Kidney (tissue), 13 donors: ENCODE measurements at regions not wholly inside any gene's neighbourhood (a gene's known extent, or its start where the extent isn't known, plus 50 kb on each side); places are given as distances from the start of the nearest gene placed in this dataset.
"Not testable (repeated sequence)": the region's sequence is repeated elsewhere in the genome, so short reads cannot be mapped to it uniquely, and the experiment has no call there.

ENCODE experiments used
- DNase-seq, 5 donors: peaks; one replicate each; pipeline ENCODE4 v3.0.0-alpha.2; 2013 to 2020
- FAIRE-seq: peaks from 2 replicates; lab custom pipeline; 2012; peaks lifted over from hg19 to GRCh38; lab: Jason Lieb, UNC
- H3K27ac ChIP-seq, 2 donors: one replicate each; pipeline ENCODE4 v1.7.0; 2013; ENCODE audit warnings: low read depth in 2 of 2, low read length in 2 of 2, inconsistent platforms in 1 of 2
- H3K27me3 ChIP-seq: one replicate; pipeline ENCODE4 v1.7.1; 2013; ENCODE audit warnings: low read length, inconsistent platforms; ENCODE audit not compliant: control insufficient read depth, insufficient read depth
- H3K36me3 ChIP-seq, 3 donors: one replicate each; pipeline versions ENCODE4 v1.7.0 to v1.7.1; 2013; ENCODE audit warnings: low read length in 3 of 3, control low read depth in 1 of 3, inconsistent platforms in 1 of 3; ENCODE audit not compliant: insufficient read depth in 3 of 3, control insufficient read depth in 2 of 3
- H3K4me1 ChIP-seq, 3 donors: one replicate each; pipeline versions ENCODE4 v1.7.0 to v1.7.1; 2013; ENCODE audit warnings: low read length in 3 of 3, inconsistent platforms in 1 of 3, low read depth in 1 of 3; ENCODE audit not compliant: control insufficient read depth in 2 of 3, insufficient read depth in 2 of 3
- H3K4me3 ChIP-seq, 3 donors: one replicate each; pipeline versions ENCODE4 v1.7.0 to v1.8.1; 2013; ENCODE audit warnings: low read length in 3 of 3, control low read depth in 1 of 3, inconsistent platforms in 1 of 3
- H3K9ac ChIP-seq, 3 donors: one replicate each; pipeline versions ENCODE4 v1.7.0 to v1.7.1; 2013; ENCODE audit warnings: low read length in 3 of 3, control low read depth in 1 of 3, inconsistent platforms in 1 of 3
- H3K9me3 ChIP-seq, 3 donors: one replicate each; pipeline versions ENCODE4 v1.7.0 to v1.7.1; 2013; ENCODE audit warnings: low read length in 3 of 3, control low read depth in 1 of 3, inconsistent platforms in 1 of 3; ENCODE audit not compliant: control insufficient read depth in 2 of 3, insufficient read depth in 1 of 3
- CTCF ChIP-seq: IDR thresholded peaks from 3 replicates; pipeline ENCODE4 v1.5.1; 2012; ENCODE audit warnings: mild to moderate bottlenecking, moderate library complexity, borderline replicate concordance; ENCODE audit not compliant: insufficient read depth; ENCODE audit errors: extremely low read depth
- intact Hi-C: fragments of 100-400 bp; cut with DNase I; formaldehyde crosslinking; loops from one replicate; pipeline ENCODE4 v1.11.1; 2022
- donor health status: control.
- donor health status: control.
- donor health status: control.
- donor health status: control.
- donor health status: control.
- donor health status: DM: yes; HTN: yes; CAD: no.
- donor health status: Normal renal cell carcinoma (clear cell type).

GRCh38 chrX:94662689-94663088, 988.7 kb downstream of the FAM133A start:
- H3K4me1 ChIP-seq: no peaks in the 10 kb centered on the region
- no peak for FAIRE-seq
- no peak for TF ChIP-seq CTCF

GRCh38 chrX:94676285-94676684, 1002.3 kb downstream of the FAM133A start:
- Histone ChIP-seq H3K4me1 (no peaks in the 10 kb centered on the region), H3K4me3 (no peak overlapping the region), H3K9me3 (no peaks in the 10 kb centered on the region), H3K9ac (no peak overlapping the region), H3K36me3 (no peaks in the 10 kb centered on the region), H3K27ac (no peak overlapping the region), H3K27me3 (no peaks in the 10 kb centered on the region)
- TF ChIP-seq CTCF: no peak
- intact Hi-C loops: no loop called here
- FAIRE-seq (no peak), DNase-seq (no peak)

More at GRCh38 chrX:94662689-94663088, 988.7 kb downstream of the FAM133A start:
- H3K27ac ChIP-seq: no peak overlapping the region
- no peak overlapping the region for H3K4me3 ChIP-seq
- DNase-seq: no peak
- intact Hi-C loops: no loop called here
- H3K9ac ChIP-seq: no peak overlapping the region
- no peaks in the 10 kb centered on the region for H3K36me3 ChIP-seq
- H3K27me3 ChIP-seq: no peaks in the 10 kb centered on the region
- no peaks in the 10 kb centered on the region for H3K9me3 ChIP-seq

- no peaks in the 10 kb centered on the region for H3K27me3 ChIP-seq
- no peaks in the 10 kb centered on the region for H3K4me1 ChIP-seq
- H3K36me3 ChIP-seq: no peaks in the 10 kb centered on the region
- H3K4me3 ChIP-seq: no peak overlapping the region
- intact Hi-C loops: no loop called here
- no peak for TF ChIP-seq CTCF
- no peaks in the 10 kb centered on the region for H3K9me3 ChIP-seq
- FAIRE-seq: no peak
- no peak overlapping the region for H3K27ac ChIP-seq
- DNase-seq: no peak
- H3K9ac ChIP-seq: no peak overlapping the region
Measured at GRCh38 chrX:94686071-94686470, 1012.1 kb downstream of the FAM133A start.

GRCh38 chrX:94695910-94696309, 1021.9 kb downstream of the FAM133A start:
- no peak for FAIRE-seq
- intact Hi-C loops: no loop called here
- no peak for DNase-seq
- Histone ChIP-seq H3K9me3 (no peaks in the 10 kb centered on the region), H3K4me1 (no peaks in the 10 kb centered on the region), H3K9ac (no peak overlapping the region), H3K27me3 (no peaks in the 10 kb centered on the region), H3K36me3 (no peaks in the 10 kb centered on the region), H3K4me3 (no peak overlapping the region), H3K27ac (no peak overlapping the region)
- no peak for TF ChIP-seq CTCF

- H3K4me3 ChIP-seq, H3K27ac ChIP-seq, H3K9ac ChIP-seq, intact Hi-C loops, DNase-seq, H3K27me3 ChIP-seq, H3K9me3 ChIP-seq, H3K4me1 ChIP-seq, FAIRE-seq, H3K36me3 ChIP-seq: not testable (repeated sequence)
Measured at GRCh38 chrX:94704348-94705256, 1030.6 kb downstream of the FAM133A start.
